Hepatocyte (in vitro differentiated cells): ENCODE measurements at regions not wholly inside any gene's neighbourhood (a gene's known extent, or its start where the extent isn't known, plus 50 kb on each side); places are given as distances from the start of the nearest gene placed in this dataset.

Experiments used
- DNase-seq: peaks from one replicate; pipeline ENCODE4 v3.0.0-alpha.2; 2016; ENCODE audit warnings: low spot score
- H2AFZ ChIP-seq: fragments of 200-600 bp; sonication (generic); 2 replicates; pipeline ENCODE4 v1.6.0; 2016; ENCODE audit warnings: antibody characterized with exemption, mild to moderate bottlenecking
- H3K27ac ChIP-seq: fragments of 200-600 bp; sonication (generic); 2 replicates; pipeline ENCODE4 v1.5.1; 2016; ENCODE audit warnings: mild to moderate bottlenecking
- H3K27me3 ChIP-seq: fragments of 200-600 bp; sonication (generic); 2 replicates; pipeline ENCODE4 v1.6.1; 2016
- H3K36me3 ChIP-seq: fragments of 200-600 bp; sonication (generic); replicated peaks from 2 replicates; pipeline ENCODE4 v1.5.1; 2016; ENCODE audit warnings: low read depth; ENCODE audit not compliant: insufficient read depth
- H3K4me1 ChIP-seq: fragments of 200-600 bp; sonication (generic); 2 replicates; pipeline ENCODE4 v1.5.1; 2016; ENCODE audit warnings: mild to moderate bottlenecking, moderate library complexity; ENCODE audit not compliant: insufficient read depth
- H3K4me2 ChIP-seq: fragments of 200-600 bp; sonication (generic); 2 replicates; pipeline ENCODE4 v1.6.0; 2016
- H3K4me3 ChIP-seq: fragments of 200-600 bp; sonication (generic); 2 replicates; pipeline ENCODE4 v1.5.1; 2016; ENCODE audit warnings: mild to moderate bottlenecking
- H3K79me2 ChIP-seq: fragments of 200-600 bp; sonication (generic); 2 replicates; pipeline ENCODE4 v1.6.0; 2017; ENCODE audit warnings: mild to moderate bottlenecking
- H3K9me2 ChIP-seq: fragments of 200-600 bp; sonication (generic); replicated peaks from 2 replicates; pipeline ENCODE4 v1.6.0; 2017; ENCODE audit warnings: mild to moderate bottlenecking; ENCODE audit not compliant: insufficient read depth
- H3K9me3 ChIP-seq: fragments of 200-600 bp; sonication (generic); 2 replicates; pipeline ENCODE4 v1.5.1; 2016; ENCODE audit warnings: low read depth, mild to moderate bottlenecking
- H4K20me1 ChIP-seq: fragments of 200-600 bp; sonication (generic); 2 replicates; pipeline ENCODE4 v1.6.0; 2016; ENCODE audit warnings: mild to moderate bottlenecking; ENCODE audit not compliant: insufficient read depth, poor library complexity, severe bottlenecking
- CTCF ChIP-seq: fragments of 200-600 bp; sonication (generic); IDR thresholded peaks from 2 replicates; pipeline ENCODE4 v1.5.1; 2016; ENCODE audit warnings: antibody characterized with exemption, mild to moderate bottlenecking; ENCODE audit not compliant: poor library complexity
- EZH2 ChIP-seq: fragments of 200-600 bp; sonication (generic); IDR thresholded peaks from 2 replicates; pipeline ENCODE4 v1.6.1; 2016; ENCODE audit warnings: antibody characterized with exemption, mild to moderate bottlenecking, borderline replicate concordance
- EZH2phosphoT487 ChIP-seq: fragments of 200-600 bp; sonication (generic); IDR thresholded peaks from one replicate; pipeline ENCODE4 v1.6.1; 2018; ENCODE audit warnings: antibody characterized with exemption, mild to moderate bottlenecking, low read depth, moderate library complexity; ENCODE audit not compliant: unreplicated experiment, severe bottlenecking
- WGBS: methylation state at CpG from one replicate; pipeline ENCODE4 v1.1.6; 2016; ENCODE audit warnings: low lambda C conversion rate; ENCODE audit errors: missing lambda C conversion rate; 5-methylcytosine and 5-hydroxymethylcytosine counted together

- Histone ChIP-seq H3K9me2 (no peaks in the 10 kb centered on the region), H3K9me3 (no peaks in the 10 kb centered on the region), H3K36me3 (no peaks in the 10 kb centered on the region), H3K79me2 (no peaks in the 10 kb centered on the region), H2AFZ (no peak overlapping the region), H4K20me1 (no peaks in the 10 kb centered on the region), H3K4me2 (no peak overlapping the region), H3K27ac (no peak overlapping the region), H3K27me3 (no peaks in the 10 kb centered on the region), H3K4me1 (peaks cover 10% of the 10 kb centered on the region), H3K4me3 (no peak overlapping the region)
- WGBS = 67% methylated on average over 3 of the region's 3 CpGs
- TF ChIP-seq EZH2phosphoT487 (no peak), EZH2 (no peak), CTCF (no peak)
- no peak for DNase-seq
These were observed 71.2 kb upstream of the SLC38A2 start for GRCh38 chr12:46443594-46444263.

GRCh38 chr12:46442738-46443137, 70.2 kb upstream of the SLC38A2 start:
- no peak for DNase-seq
- WGBS = 75% methylated on average over 2 of the region's 2 CpGs
- no peak overlapping the region for H2AFZ ChIP-seq

GRCh38 chr12:46442239-46442638, 69.7 kb upstream of the SLC38A2 start:
- Histone ChIP-seq H3K36me3 (no peaks in the 10 kb centered on the region), H3K9me3 (no peaks in the 10 kb centered on the region), H4K20me1 (no peaks in the 10 kb centered on the region), H3K9me2 (no peaks in the 10 kb centered on the region), H3K4me1 (peaks cover 10% of the 10 kb centered on the region), H3K27me3 (no peaks in the 10 kb centered on the region), H3K4me2 (no peak overlapping the region), H2AFZ (no peak overlapping the region), H3K27ac (no peak overlapping the region), H3K4me3 (no peak overlapping the region), H3K79me2 (no peaks in the 10 kb centered on the region)
- WGBS = 61% methylated on average over 3 of the region's 3 CpGs
- TF ChIP-seq EZH2phosphoT487 = no peak
- no peak for TF ChIP-seq CTCF
- TF ChIP-seq EZH2 = no peak
- DNase-seq = no peak

More at GRCh38 chr12:46442738-46443137, 70.2 kb upstream of the SLC38A2 start:
- H3K27ac ChIP-seq = no peak overlapping the region
- H3K27me3 ChIP-seq = no peaks in the 10 kb centered on the region
- no peak overlapping the region for H3K4me3 ChIP-seq
- no peaks in the 10 kb centered on the region for H3K9me3 ChIP-seq
- no peaks in the 10 kb centered on the region for H3K9me2 ChIP-seq
- no peaks in the 10 kb centered on the region for H3K36me3 ChIP-seq
- H3K4me1 ChIP-seq = peaks cover 10% of the 10 kb centered on the region
- no peak overlapping the region for H3K4me2 ChIP-seq
- TF ChIP-seq EZH2phosphoT487 (no peak), EZH2 (no peak), CTCF (no peak)
- no peaks in the 10 kb centered on the region for H4K20me1 ChIP-seq
- no peaks in the 10 kb centered on the region for H3K79me2 ChIP-seq
